8988T (cell line): ENCODE measurements at regions not wholly inside any gene's neighbourhood (a gene's known extent, or its start where the extent isn't known, plus 50 kb on each side); places are given as distances from the start of the nearest gene placed in this dataset.
"Not testable (repeated sequence)": the region's sequence is repeated elsewhere in the genome, so short reads cannot be mapped to it uniquely, and the experiment has no call there.

Experiments
- DNase-seq: peaks from one replicate; pipeline ENCODE4 v3.0.0; 2011

GRCh38 chr5:130939059-130939458, 226.0 kb downstream of the HINT1 start:
- no peak for DNase-seq

- no peak for DNase-seq
Observed at GRCh38 chr5:130937046-130937445, 228.0 kb downstream of the HINT1 start.

- DNase-seq = no peak
Observed at GRCh38 chr5:130923543-130924124, 241.4 kb downstream of the HINT1 start.

- DNase-seq = no peak
Observed at GRCh38 chr5:130912088-130912487, 253.0 kb downstream of the HINT1 start.

- DNase-seq = no peak
Observed at GRCh38 chr5:130908186-130908585, 256.9 kb downstream of the HINT1 start.

GRCh38 chr5:130897537-130898195, 267.4 kb downstream of the HINT1 start:
- DNase-seq = not testable (repeated sequence)

- DNase-seq = not testable (repeated sequence)
Observed at GRCh38 chr5:130897181-130897536, 267.9 kb downstream of the HINT1 start.

GRCh38 chr5:130896636-130897035, 268.4 kb downstream of the HINT1 start:
- no peak for DNase-seq

- no peak for DNase-seq
Observed at GRCh38 chr5:130893006-130893405, 272.1 kb downstream of the HINT1 start.

GRCh38 chr5:130890610-130891009, 274.4 kb downstream of the HINT1 start:
- no peak for DNase-seq

- no peak for DNase-seq
Observed at GRCh38 chr5:130885691-130886090, 279.4 kb downstream of the HINT1 start.

GRCh38 chr5:130885027-130885426, 280.0 kb downstream of the HINT1 start:
- DNase-seq = no peak

- no peak for DNase-seq
Observed at GRCh38 chr5:130884023-130884422, 281.0 kb downstream of the HINT1 start.

GRCh38 chr5:130875656-130876055, 289.4 kb downstream of the HINT1 start:
- DNase-seq = no peak

GRCh38 chr5:130874861-130875417, 290.1 kb downstream of the HINT1 start:
- no peak for DNase-seq

GRCh38 chr5:130871346-130872086, 293.5 kb downstream of the HINT1 start:
- no peak for DNase-seq

GRCh38 chr5:130870691-130871090, 294.4 kb downstream of the HINT1 start:
- no peak for DNase-seq

GRCh38 chr5:130868186-130868840, 296.7 kb downstream of the HINT1 start:
- no peak for DNase-seq

GRCh38 chr5:130845049-130845765, 319.8 kb downstream of the HINT1 start:
- no peak for DNase-seq

- DNase-seq = no peak
Observed at GRCh38 chr5:130836729-130837649, 328.1 kb downstream of the HINT1 start.

- not testable (repeated sequence) for DNase-seq
Observed at GRCh38 chr5:130817598-130818384, 347.3 kb downstream of the HINT1 start.
